Fibroblast of gingiva (primary cell): ENCODE measurements at regions not wholly inside any gene's neighbourhood (a gene's known extent, or its start where the extent isn't known, plus 50 kb on each side); places are given as distances from the start of the nearest gene placed in this dataset.

Source experiments
- DNase-seq: peaks from one replicate; pipeline ENCODE4 v3.0.0-alpha.2; 2011; ENCODE audit warnings: low read depth

GRCh38 chr9:19999491-20000057 lies 210.7 kb upstream of the SLC24A2 start:
- DNase-seq, result peak; percentile 43

- no peak for DNase-seq
Observed at GRCh38 chr9:19998823-19999455, 210.1 kb upstream of the SLC24A2 start.

GRCh38 chr9:19998153-19998552 lies 209.3 kb upstream of the SLC24A2 start:
- no peak for DNase-seq

GRCh38 chr9:19995619-19996018 lies 206.8 kb upstream of the SLC24A2 start:
- no peak for DNase-seq

GRCh38 chr9:19994296-19994695 lies 205.5 kb upstream of the SLC24A2 start:
- DNase-seq, result peak; percentile 30

- peak; percentile 73 for DNase-seq
Observed at GRCh38 chr9:19992556-19992955, 203.7 kb upstream of the SLC24A2 start.

- no peak for DNase-seq
Observed at GRCh38 chr9:19989213-19989612, 200.4 kb upstream of the SLC24A2 start.

GRCh38 chr9:19988281-19988680 lies 199.4 kb upstream of the SLC24A2 start:
- no peak for DNase-seq

GRCh38 chr9:19985081-19985480 lies 196.2 kb upstream of the SLC24A2 start:
- DNase-seq, result no peak

GRCh38 chr9:19976226-19976625 lies 187.4 kb upstream of the SLC24A2 start:
- no peak for DNase-seq

GRCh38 chr9:19975499-19975898 lies 186.7 kb upstream of the SLC24A2 start:
- peak; percentile 16 for DNase-seq

GRCh38 chr9:19969721-19970120 lies 180.9 kb upstream of the SLC24A2 start:
- DNase-seq, result peak; percentile 14

- no peak for DNase-seq
Observed at GRCh38 chr9:19967888-19968459, 179.1 kb upstream of the SLC24A2 start.

GRCh38 chr9:19967216-19967887 lies 178.5 kb upstream of the SLC24A2 start:
- DNase-seq, result no peak

- DNase-seq, result peak; percentile 11
Observed at GRCh38 chr9:19965336-19965735, 176.5 kb upstream of the SLC24A2 start.

GRCh38 chr9:19947996-19948395 lies 159.2 kb upstream of the SLC24A2 start:
- peak; percentile 15 for DNase-seq

- peak; percentile 34 for DNase-seq
Observed at GRCh38 chr9:19946441-19947109, 157.7 kb upstream of the SLC24A2 start.

GRCh38 chr9:19941874-19942273 lies 153.0 kb upstream of the SLC24A2 start:
- DNase-seq, result no peak

GRCh38 chr9:19940811-19941535 lies 152.1 kb upstream of the SLC24A2 start:
- no peak for DNase-seq

- no peak for DNase-seq
Observed at GRCh38 chr9:19939734-19940278, 151.0 kb upstream of the SLC24A2 start.

GRCh38 chr9:19938990-19939733 lies 150.3 kb upstream of the SLC24A2 start:
- DNase-seq, result no peak
